Sigmoid colon (tissue), 3 donors: ENCODE measurements at regions not wholly inside any gene's neighbourhood (a gene's known extent, or its start where the extent isn't known, plus 50 kb on each side); places are given as distances from the start of the nearest gene placed in this dataset.

ENCODE experiments used
- POLR2A ChIP-seq, 2 donors: fragments of 450-650 bp; IDR thresholded peaks; one replicate each; pipeline ENCODE4 v1.6.1; 2016; ENCODE audit warnings: antibody characterized with exemption in 2 of 2, mild to moderate bottlenecking in 2 of 2, moderate library complexity in 2 of 2
- TF ChIP-seq, protein P1 (sequence below), 4 experiments: fragments of 450-650 bp in 3 of 4; fragments of 200-600 bp in 1 of 4; IDR thresholded peaks; one replicate each; pipeline ENCODE4 v1.5.1; 2016 to 2019; ENCODE audit warnings: antibody characterized with exemption in 4 of 4, mild to moderate bottlenecking in 3 of 4, moderate library complexity in 2 of 4

DNA sequence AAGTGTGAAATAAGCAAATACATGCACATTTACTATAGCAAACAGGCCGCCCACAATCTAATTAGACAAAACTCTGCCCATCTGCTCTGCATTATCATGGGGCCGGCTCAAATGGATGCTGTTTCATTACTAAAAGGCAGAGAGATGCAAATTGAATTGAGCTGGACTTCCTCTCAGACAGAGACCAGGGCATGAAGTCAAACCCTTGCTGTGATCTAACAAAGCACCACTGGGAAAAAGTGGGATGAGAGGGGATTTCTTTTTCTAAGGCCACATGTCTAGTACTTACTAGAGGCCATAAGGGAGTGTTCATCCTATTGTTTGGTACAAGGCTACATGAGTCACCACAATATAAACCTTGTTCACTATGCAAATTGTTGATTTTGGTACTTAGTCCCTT, 614.7 kb downstream of the ISL1 start:
- TF ChIP-seq, protein P1, sequence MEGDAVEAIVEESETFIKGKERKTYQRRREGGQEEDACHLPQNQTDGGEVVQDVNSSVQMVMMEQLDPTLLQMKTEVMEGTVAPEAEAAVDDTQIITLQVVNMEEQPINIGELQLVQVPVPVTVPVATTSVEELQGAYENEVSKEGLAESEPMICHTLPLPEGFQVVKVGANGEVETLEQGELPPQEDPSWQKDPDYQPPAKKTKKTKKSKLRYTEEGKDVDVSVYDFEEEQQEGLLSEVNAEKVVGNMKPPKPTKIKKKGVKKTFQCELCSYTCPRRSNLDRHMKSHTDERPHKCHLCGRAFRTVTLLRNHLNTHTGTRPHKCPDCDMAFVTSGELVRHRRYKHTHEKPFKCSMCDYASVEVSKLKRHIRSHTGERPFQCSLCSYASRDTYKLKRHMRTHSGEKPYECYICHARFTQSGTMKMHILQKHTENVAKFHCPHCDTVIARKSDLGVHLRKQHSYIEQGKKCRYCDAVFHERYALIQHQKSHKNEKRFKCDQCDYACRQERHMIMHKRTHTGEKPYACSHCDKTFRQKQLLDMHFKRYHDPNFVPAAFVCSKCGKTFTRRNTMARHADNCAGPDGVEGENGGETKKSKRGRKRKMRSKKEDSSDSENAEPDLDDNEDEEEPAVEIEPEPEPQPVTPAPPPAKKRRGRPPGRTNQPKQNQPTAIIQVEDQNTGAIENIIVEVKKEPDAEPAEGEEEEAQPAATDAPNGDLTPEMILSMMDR (IDR thresholded peaks at IDR 0.05) = no peak
- TF ChIP-seq POLR2A (IDR thresholded peaks at IDR 0.05) = no peak
